Activated CD8-positive, alpha-beta memory T cell treated with anti-CD3 and anti-CD28 coated beads, Interleukin-2, amount 50 U/mL, for 1 hour (primary cell): ENCODE measurements at regions not wholly inside any gene's neighbourhood (a gene's known extent, or its start where the extent isn't known, plus 50 kb on each side); places are given as distances from the start of the nearest gene placed in this dataset.

Source experiments
- DNase-seq: peaks from one replicate; pipeline ENCODE4 v3.0.0-alpha.2; 2020; ENCODE audit errors: extremely low read depth

DNA sequence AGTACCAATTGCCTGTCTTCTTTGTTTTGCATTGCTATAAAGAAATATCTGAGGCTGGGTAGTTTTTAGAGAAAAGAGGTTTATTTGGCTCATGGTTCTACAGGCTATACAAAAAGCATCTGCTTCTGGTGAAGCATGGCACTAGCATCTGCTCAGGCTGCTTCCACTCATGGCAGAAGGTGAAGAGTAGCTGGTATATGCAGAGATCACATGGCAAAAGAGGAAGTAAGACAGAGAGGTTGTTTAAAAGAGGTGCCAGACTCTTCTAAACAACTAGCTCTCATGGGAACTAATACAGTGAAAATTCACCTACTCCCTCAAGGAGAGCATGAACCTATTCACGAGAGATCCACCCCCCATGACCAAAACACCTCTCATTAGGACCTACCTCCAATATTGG, 56.7 kb upstream of the GUCA2B start:
- DNase-seq, result no peak

DNA sequence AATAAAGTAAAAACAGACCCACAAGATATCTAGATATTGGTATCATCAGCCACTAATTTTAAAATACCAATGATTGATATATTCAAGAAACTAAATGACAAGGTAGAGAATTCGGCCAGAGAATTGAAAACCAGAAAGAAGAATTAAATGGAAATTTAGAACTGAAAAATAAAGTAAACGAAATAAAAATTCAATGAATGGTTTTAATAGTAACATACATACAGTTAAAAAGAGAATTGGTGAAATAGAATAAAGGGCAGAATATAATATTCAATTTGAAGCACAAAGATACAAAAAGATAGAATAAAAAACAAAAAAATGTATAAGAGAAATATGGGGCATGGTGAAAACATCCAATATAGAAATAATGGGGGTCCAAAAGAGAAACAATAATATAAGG, 64.0 kb upstream of the GUCA2B start:
- DNase-seq, result no peak

DNA sequence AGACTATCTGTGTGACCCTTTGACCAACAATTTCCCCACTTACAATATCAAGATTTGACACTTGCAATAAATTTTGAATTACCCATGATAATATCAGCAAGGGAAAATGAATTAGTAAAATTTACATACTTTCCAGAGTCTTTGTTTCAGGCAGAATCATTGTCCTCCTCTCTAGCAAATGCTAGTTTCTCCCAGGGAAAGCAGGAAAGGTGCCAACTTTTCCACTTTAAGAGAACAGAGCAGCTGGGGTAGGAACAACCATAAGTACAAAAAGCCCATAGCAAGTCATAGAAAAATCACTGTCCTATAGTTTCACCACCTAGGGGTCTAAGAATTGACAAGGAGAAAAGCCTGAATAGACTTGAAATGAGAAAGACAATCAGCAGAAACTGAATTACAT, 67.1 kb upstream of the GUCA2B start:
- no peak for DNase-seq

DNA sequence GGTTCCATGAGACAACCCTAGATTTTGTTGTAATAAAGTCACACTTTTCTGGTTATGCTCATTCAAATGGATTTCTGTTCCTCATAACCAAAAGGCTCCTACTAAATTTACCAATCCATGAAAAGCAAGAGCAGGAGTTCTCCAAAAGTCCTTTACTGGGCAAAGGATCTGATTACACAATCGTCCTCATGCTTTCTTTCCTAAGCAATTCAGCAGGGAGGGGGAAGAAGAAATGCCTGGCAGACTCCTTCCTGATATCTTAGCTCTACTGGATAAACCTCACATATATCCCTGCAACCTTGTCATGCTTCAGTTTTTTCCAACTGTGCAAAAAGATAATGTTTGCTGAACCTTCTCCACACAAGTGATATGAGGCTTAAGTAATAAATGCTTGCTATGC, 67.6 kb upstream of the GUCA2B start:
- DNase-seq, result no peak

DNA sequence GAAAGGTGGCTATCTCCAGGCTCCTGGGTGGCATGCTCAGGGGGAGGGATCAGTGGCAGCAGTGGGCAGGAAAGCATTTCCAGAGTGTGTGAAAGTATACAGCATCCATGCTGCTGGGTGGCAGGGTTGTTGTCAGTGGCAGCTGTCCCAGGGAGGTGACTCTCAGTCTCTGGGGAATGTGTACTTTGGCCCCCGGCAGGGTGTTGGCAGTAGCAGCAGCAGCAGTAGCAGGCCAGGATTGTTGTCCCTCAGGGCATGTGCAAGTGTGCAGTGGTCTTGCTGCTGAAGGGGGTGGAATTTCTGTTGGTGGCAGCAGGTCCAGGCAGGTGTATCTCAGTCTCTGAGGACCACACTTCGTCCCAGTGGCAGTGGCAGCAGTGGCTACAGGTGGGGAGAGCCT, 71.7 kb upstream of the GUCA2B start:
- DNase-seq, result no peak

DNA sequence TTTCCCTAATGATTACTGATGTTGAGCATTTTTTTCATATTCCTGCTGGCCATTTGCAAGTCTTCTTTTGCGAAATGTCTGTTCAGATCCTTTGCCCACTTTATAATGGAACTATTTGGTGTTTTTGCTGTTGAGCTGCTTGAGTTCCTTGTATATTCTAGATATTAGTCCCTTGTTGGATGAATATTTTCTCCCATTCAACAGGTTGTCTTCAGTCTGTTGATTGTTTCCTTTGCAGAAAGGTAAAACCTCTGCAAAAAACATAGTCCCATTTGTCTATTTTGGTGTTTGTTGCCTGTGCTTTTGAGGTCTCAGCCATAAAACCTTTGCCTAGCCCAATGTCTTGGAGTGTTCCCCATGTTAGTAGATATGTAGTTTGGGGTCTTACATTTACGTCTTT, 78.0 kb upstream of the GUCA2B start:
- no peak for DNase-seq

DNA sequence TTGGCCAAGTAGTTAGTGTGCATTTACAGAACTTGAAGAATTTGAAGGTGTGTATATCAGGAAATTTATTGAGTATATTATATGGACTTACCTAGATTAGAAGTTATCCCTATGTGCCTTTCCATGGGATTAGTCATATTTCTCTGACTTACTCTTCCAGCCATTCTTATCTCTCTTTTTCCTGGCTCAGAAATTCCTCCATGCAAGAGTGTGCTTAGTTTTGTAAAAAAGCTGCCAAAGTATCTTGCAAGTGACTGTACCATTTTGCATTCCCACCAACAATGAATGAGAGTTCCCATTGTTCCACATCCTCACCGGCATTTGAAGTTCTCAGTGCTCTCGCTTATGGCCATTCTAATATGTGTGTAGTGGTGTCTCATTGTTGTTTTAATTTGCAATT, 82.2 kb upstream of the GUCA2B start:
- DNase-seq, result no peak

DNA sequence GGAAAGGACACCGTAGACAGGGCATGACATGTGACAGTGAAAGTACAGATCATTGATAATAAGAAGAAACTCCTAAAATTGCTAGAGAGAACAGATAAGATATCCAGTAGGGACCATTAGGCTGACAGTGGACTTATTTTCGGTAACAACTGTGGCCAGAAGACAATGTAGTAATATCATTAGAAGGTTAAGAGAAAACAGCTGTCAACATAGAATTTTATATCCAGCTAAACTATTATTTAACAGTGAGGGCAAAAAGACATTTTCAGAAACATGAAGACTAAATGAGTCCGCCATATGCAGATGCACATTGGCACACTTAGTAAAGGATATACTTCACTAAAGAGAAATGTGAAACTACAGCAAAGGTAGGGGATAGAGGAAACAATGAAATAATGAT, 95.4 kb upstream of the GUCA2B start:
- no peak for DNase-seq

DNA sequence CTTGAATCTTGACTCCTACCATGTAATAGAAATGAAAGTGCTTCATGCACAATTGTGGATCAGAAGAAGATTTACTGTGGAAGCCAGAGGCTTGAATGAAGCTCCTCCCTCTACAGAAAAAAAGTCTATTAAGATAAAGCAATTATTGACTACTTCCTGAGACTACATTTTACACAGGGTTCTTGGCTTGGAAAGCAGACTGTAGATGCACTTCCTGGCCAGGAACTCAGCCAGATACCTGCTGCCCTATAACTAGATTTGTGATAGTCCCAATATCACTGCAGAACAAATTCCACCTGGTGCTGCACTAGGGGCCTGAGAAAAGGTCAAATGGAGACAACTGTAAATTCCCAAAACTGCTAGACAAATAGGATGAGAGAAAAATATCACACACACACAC, 96.8 kb upstream of the GUCA2B start:
- no peak for DNase-seq

DNA sequence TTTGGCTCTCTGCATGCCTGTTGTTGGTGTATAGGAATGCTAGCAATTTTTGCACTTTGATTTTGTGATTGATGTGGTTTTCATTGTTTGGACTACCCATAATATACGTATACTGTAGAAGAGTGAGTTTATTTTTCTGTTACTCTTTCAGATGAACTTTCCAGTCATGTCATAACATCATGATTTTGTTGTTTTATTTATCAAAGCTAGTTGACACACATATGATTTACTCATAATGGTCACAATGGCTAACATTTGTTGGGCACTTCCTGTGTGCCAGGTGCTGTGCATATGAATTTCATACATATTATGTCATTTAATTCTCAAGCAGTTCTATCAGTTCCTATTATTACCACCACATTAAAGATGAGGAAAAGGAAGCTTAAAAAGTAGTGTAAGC, 98.1 kb upstream of the GUCA2B start:
- DNase-seq, result no peak

DNA sequence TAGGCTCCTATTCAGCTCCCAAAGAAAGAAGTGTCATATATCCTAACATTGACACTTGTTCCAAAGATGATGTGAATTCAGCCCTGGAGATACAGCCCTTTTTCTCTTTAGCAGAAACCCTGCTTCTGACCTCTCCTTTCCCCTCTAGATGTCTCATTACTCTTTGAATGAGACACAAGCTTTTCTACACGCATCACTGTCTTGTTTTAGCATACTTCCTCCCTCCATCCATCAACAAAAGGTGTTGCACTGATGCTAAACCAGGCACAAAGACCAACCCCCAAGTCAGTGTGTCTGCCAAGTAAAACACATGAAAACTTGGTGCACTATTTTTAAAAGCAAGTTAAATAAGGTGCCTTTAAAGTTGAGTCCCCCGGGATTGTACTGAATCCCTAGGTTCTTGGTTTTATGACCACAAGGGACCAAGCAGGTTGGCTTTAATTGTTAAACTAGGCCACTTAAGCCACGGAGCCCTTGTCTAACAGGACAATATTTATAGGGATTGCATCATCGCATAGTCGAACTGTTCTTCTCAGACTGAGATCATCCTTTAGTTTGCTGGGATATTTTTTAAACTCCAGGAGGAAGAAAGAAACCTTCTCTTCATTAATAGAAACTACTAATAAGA, 101.0 kb upstream of the GUCA2B start:
- no peak for DNase-seq

DNA sequence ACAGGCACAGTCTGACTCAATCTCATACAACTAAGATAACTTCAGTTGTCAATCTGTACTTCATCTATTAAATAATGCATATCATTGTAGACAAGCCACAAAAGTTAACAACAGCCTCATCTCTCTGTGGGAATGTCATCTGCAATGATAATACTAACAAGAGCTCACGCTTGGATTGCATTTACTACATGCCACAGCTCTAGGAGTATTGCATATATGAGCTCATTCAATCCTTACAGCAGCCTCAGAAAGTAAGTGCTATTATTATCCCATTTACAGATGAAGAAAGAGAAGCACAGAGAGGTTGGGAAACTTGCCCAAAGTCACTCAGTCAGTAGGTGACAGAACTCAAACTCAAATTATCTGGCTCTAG, 105.7 kb upstream of the GUCA2B start:
- DNase-seq, result no peak

DNA sequence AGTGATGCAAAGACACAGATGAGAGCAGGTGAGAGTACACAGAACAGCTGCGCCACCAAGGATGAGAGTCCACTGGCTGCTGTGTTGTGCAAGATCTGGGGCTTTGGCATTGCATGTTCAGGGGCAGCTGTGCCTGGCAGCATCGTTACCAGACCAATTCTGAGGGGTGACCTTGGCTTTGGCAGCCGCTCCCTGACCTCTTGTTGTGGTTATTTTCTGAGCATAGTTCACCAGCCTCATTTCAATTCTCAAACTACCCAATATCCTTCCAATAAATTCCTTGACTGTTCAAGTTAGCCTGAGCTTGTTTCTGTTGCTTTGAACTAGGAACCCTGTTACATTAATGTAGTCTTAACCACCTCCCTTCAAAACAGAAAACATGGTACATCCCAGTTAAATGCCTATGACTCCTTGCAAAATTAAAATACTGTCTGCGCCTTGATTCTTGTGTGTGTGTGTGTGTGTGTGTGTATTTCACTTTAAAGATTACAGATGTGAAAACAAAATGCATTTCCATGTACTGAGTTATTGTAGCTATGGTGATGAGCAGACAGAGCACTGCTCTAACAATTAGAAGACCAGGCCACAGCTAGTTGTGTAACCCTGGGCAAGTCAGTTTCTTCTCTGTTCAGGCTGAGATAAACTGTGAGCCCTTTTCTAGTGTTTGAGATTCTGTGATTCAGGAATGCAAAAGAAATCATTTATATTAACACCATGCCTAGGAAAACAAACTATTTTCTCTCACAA, 106.3 kb upstream of the GUCA2B start:
- no peak for DNase-seq

DNA sequence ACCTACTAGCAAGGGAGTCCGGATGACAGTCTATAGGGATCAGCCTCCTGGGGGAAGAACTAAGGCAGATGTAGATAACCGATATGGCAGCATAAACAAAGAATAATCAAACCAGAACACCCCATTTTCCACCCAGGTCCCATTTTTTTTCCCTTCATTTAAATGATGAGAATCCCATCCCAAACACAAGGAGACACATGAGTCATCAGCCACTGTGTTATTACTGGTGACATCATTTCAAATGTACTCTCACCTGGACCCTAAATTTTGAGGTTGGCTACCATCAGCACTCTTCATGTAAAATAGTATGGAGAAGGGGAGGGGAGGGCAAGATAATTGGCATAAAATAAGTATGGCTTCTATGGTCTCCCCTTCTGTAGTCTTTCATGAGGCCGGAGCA, 108.9 kb upstream of the GUCA2B start:
- no peak for DNase-seq

DNA sequence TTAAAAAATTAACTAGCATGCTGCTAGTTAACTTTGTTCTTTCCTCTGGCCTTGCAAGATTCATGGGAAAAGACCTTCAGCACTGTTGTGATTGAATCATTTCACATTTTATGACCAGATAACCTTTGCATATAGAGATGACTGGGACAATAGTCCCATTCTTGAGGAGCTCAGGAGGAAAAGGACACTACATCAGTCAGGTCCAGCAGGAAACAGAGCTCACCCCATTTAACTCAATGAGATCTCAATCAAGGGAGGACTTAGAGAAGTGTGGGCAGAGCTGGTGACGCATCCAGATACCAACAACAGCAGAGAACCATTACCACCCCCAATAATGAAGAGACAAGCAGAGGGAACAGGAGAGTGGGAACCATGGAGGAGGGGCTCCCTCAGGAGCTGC, 109.4 kb upstream of the GUCA2B start:
- no peak for DNase-seq

DNA sequence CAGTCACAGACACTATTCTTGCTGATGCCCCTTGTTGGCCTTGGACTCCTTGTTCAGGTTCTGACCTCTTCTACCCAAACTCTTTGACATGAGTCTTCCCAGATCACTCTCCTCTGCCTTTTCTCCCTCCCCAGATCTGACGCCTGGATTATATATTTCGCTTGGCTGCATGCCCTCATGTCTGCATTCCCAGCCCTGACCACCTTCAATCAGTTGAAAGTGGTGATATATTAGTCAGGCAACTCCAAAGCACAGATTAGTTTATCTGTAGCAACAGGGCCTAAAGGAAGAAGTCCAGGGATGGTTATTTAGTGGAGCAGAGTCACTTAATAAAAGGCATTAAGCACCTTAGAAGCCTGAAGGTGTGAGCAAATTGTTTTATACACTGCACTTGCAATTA, 110.0 kb upstream of the GUCA2B start:
- no peak for DNase-seq

DNA sequence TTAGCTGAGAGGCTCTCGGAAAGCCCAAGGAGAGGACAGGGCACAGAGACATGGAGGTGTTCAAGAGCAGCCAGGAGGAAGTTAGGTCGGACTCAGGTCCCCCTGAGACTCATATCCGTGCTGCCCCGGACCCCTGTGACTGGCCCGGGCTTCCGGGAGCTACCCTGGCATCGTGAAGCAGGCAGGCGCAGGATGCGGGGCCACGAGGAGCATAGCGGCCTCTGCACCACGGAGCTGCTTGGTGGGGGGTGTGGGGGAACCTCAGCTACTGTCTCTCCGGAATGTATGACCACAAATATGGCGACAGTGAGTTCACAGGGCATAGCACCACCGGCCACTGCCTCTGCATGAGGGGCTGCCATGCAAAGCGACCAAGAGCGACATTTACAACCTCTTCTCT, 112.2 kb upstream of the GUCA2B start:
- no peak for DNase-seq

DNA sequence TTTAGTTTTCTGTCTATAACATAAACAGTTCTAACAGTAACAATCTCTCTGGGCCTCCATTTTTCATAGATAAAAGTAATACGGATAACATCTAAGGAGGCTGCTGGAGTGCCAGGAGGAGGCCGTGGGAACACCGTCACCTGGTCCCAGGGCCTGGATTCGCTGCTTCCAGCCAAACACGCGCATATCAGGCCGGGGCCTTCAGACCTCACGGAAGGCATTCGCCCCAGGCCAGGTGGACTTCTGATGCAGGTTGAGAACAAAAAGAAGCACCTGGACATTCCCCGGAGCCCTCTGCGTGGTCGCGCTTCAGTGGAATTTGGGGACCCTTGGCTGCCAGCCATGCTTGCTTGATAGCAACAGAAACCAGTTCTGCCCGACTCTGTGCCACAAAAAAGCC, 113.1 kb upstream of the GUCA2B start:
- no peak for DNase-seq

DNA sequence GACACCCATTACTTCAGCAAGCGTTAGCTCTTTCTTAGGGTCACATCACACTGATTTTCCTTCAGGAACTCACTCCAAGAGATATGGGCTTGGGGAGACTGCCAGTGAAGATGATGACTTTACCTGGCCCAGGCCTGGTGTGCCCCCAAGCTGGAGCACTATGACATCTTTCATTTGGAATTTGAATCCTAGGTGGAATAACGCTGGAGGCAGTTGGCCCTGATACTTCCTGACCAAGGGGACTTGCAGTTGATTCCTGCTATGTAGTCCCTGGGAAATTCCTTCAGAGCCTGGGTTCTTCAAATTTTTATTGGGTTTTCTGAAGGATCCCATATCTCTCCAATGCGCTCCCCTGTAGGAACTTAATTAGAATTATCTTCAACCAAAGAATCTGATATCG, 114.9 kb upstream of the GUCA2B start:
- no peak for DNase-seq

DNA sequence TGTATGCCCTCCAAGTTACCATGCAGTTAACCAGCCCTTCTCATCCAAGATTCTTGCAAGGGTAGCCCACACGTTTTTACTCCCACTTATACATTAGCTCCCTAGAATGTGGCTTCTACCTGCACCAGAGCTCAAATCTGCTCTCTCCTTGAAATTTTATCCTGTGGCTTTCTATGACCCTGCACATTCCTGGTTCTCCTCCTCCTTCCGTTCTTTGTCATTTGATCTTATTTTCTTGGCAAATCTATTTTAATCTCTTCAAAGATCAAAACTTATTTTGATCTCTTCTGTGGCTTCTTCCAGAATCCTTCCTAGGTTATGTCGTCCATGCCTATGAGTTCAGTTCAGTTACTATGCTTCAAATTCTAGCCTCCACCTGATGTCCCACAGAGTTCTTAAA, 115.6 kb upstream of the GUCA2B start:
- DNase-seq, result no peak

DNA sequence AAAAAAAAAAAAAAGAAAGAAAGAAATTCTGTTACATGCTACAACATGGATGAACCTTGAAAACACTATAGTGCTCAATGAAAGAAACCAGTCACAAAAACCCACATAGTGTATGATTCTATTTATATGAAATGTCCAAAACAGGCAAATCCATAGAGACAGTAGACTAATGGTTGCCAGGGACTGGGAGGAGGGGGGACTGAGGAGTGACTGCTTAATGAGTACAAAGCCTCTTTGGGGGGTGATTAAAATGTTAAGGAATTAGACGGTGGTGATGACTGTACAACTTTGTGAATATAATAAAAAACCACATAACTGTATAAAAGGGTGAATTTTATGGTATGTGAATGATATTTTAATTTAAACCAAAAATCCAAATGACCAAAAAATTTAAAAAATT, 116.0 kb upstream of the GUCA2B start:
- DNase-seq, result no peak

DNA sequence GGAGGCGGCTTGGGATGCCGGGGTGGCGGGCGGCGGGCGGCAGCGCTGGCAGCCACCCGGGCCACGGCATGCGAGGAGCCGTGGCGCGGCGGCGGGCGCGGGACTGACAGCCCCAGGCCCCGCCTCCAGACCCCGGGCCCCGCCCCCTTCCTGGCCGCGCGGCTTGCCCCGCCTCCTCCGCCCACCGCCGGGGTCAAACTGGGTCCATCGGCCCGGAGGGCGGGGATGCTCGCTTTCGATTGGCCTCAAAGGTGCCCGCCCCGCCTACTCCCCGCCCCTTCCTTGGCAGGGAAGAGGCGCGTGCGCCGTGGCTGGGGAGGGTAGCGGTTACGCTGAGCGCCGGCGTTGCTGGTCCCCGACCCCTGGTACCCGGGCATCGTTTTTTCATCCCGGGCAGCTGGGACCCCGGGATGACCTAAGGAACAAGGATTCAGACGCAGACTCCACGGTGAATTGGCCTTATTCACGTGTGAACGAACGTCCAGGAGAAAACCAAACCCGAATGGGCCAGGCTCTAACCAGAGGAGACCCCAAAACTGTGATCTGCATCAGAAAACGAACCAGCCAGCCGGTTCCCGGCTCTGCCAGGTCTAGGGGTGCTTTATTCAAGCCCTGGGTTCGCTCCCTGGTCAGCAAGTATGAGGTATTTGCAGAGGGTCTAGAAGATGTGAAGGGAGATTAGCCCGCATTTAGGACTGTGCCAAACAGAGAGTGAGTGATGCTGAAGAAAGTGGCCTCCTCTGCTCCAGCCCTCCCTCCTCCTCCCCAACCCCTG, 117.2 kb upstream of the GUCA2B start:
- peak; percentile 92 for DNase-seq

DNA sequence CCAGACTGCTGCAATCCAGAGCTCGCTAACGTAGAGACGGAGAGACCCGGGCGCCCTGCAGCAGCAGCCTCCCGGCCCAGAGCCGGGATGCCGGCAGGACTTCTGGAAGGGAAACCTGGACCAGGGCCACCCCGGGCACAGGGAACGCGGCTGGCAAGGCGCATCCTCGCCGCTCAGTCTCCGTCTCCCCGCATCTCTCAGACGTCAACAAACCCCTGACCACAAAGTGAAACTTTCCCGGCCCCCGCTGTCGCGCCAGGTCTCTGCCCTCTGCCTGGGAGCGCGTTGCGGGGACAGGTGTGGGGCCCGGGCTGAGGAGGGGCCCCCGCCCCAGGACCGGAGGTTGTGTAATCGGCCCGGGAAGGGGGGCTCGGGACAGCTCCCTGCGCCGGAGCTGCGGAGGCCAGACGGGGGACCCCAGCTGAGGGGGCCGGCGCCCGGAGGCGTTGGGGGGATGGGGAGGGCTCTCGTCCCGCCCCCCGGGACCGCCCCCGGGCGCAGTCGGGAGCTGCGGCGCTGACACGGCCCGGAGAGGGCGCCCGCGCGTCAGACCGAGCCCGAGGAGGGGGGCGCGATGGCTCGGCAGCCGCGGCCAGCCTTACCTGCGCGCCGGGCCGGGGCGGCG, 116.6 kb upstream of the HIVEP3 start:
- peak; percentile 9 for DNase-seq
